SK-N-SH (cell line): ENCODE measurements at regions not wholly inside any gene's neighbourhood (a gene's known extent, or its start where the extent isn't known, plus 50 kb on each side); places are given as distances from the start of the nearest gene placed in this dataset.

Experiments used
- CHD2 ChIP-seq: fragments of 150-350 bp; IDR thresholded peaks from 2 replicates; pipeline ENCODE4 v1.6.1; 2018; ENCODE audit warnings: low read length; ENCODE audit not compliant: partially characterized antibody
- CTCF ChIP-seq: fragments of 200-600 bp; sonication (generic); IDR thresholded peaks from 2 replicates; pipeline ENCODE4 v1.6.1; 2017; ENCODE audit warnings: antibody characterized with exemption, mild to moderate bottlenecking, moderate library complexity
- ELF1 ChIP-seq: IDR thresholded peaks from 2 replicates; pipeline ENCODE4 v1.4.0; 2012

GRCh38 chr2:7983912-7984311 lies 697.9 kb upstream of the ID2 start:
- no peak for TF ChIP-seq CTCF
- no peak for TF ChIP-seq CHD2
- no peak for TF ChIP-seq ELF1
